HG03521 (cell line): ENCODE measurements at regions not wholly inside any gene's neighbourhood (a gene's known extent, or its start where the extent isn't known, plus 50 kb on each side); places are given as distances from the start of the nearest gene placed in this dataset.

ENCODE experiments used
- ATAC-seq: cut with Tn5 transposase; IDR thresholded peaks from one replicate; pipeline ENCODE4 v1.9.1; 2021; ENCODE audit warnings: mild to moderate bottlenecking, moderate library complexity; ENCODE audit not compliant: unreplicated experiment

DNA sequence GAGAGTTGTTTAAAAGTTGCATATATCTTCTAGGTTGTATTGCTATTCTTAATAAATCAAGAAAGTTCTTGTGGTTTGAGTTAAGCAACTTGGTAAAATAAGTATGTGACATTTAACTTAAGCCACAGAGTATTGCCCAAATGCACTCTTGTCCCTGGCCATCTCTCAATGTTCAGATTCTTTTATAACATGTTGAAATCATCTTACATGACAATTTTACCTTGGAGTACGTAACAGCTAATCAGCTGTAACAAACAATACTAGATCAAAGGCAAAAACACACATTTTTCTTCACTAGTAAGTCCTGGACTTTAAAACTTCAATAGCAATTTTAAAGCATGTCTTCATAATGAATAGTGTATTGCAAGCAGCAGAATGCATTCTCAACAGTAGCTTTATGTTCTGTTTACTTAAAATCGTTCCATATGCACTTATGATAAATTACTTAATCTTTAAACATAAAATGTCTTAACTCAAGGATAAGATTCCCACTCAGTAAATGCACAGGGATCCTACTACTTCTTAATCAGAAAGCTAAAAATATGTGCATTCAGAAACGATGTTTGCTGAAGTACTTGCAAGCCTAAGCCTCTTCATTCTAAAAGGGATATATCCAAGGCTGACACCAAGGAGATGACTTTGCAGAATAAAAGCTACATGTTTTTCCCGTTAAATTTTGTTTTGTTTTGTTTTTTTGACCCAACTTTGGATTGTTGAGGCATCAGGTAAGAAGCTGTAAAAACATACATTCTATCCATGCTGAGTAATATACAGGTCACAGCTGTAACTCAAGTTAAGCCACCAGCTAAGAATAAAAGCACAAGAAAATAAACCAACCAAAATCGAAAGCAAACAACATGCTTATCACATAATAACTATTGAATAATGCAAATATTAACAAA is 86.1 kb upstream of the NFIB start:
- no peak for ATAC-seq

DNA sequence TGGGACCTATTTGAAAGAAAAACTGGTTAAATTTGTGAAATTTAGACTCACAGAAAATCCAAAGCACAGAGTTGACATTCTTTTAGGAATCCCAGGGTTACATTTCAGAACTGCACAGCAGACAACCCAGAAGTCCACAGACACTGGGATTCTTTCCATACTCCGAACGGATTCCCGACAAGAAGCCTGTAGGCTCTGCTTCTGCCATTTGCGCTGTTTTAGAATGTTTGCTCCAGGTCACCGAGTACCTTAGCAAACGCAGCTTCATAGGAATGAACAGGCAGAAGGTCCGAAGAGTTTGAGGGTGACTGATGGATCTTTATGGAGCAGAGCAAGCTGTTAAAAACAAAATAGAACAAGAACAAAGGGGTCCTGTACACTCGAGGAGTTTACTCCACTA is 84.5 kb upstream of the NFIB start:
- ATAC-seq: no peak

DNA sequence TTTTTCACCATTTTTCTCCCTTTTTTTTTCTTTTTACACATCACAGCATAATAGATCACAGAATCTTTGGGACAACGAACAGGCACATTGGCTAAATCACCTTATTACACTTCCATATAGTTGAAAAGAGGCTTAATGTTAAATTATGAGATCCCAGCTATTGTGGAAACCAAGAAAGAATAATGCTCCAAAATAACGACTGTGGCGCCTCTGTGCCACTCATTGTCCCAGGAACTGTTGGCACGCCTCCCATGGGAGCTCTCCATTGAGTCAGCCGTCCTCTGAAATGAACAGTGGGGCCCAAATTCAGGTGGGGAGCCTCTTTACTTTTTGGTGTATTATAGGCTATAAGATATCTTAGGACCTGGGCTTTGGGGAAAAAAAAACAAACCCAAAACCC is 82.2 kb upstream of the NFIB start:
- ATAC-seq: no peak

DNA sequence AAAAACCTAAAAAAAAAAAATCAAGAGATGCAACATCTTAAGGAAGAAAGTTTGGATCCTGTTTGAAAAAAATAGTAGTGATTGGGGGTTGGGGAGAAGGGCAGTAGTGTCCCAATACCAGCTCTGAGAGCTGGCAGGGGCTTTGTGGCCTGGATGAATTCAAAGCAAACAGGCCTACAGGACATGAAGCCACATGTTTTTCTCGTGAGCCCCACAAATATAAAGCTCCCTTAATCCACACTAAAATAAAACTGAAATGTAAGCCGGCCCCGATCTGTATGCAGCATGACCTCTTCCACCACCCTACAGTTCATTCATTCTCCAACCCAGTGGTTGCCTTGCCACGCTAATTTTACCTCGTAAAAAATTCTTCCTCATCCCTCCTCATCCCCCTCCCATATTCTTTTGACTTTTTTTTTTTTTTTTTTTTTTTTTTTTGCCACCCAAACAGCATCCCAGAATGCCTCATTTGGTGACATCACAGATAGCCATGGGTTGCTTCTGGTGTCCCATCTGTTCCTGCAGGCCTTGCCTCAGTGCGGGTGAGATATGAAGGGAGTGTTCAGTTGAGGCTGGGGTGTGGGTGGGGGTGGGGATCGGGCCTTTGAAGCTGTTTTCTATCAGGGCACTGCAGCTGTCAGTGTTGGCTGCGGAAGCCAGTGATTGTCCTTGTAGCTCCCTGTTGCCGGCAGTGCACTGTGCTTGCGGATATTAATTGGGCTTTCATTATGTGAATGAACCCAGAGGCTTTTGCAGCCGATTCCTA is 81.6 kb upstream of the NFIB start:
- ATAC-seq: no peak

DNA sequence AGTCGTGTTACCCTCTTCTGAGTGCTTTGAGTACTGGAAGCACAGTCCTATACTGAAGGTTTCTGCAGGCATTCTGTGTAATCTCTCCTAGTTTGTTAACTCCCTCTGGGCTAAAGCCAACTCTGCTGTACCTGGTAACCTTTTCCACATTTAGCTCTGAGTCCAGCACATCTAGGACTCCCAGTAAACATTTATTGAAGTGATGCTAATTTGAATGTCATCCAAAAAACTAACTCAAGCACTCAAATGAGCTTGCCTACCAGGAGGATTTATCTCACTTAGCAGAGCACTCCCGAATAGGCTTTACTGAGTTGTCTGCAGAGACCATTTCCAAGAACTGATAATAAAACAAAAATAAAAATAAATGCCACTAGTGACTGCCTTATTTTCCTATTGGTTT is 79.5 kb upstream of the NFIB start:
- ATAC-seq: no peak

DNA sequence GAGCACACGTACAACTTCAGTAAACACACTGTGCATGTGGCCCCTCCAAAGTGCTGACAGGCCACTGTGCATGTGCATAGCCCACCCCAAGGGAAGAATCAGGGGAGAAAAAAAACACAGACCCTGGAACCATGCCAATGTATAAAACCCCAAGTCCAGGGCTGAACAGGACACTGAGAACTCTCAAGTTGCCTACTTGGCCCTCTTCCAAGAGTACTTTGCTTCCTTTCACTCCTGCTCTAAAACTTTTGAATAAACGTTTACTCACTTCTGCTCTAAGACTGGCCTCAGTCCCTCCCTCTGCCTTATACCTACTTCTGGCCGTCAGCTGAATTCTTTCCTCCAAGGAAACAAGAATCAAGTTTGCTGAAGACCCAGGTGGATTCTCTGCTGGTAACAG is 77.7 kb upstream of the NFIB start:
- ATAC-seq: no peak

DNA sequence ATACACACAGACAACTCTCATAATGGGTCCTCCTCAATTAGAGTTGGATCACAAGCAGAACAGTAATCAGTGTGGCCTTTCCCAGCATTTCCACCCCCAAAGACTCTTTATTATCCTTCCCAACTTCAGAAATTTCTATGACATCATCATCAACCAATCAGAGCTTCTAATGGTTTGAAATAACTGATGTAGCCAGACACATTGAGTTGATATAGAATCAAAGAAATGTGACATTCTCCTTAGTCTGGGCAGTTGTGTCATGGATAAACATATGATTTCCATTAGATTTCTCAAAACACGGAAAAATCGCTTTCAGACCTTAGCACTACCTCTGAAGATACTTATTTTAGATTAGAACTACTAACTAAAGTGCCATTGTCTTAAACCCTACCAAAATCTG is 75.7 kb upstream of the NFIB start:
- ATAC-seq: no peak

DNA sequence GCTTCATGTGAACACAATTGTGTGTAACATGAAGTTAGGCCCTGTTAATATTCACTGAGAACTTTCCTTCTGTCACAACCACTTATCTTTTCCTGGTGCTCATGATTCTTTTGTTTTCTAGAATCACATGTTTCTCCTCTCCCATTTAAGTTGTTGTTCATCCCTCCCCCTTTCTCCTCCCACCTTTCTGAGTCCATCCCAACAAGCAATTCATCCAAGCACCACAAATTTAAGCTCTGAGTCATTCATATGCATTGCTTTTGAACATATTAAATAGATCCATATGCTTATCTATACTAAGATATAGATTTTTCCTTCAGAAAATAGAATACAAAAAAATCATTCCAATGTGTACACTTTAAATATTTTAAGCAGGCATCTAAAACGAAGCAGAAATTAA is 75.2 kb upstream of the NFIB start:
- no peak for ATAC-seq

DNA sequence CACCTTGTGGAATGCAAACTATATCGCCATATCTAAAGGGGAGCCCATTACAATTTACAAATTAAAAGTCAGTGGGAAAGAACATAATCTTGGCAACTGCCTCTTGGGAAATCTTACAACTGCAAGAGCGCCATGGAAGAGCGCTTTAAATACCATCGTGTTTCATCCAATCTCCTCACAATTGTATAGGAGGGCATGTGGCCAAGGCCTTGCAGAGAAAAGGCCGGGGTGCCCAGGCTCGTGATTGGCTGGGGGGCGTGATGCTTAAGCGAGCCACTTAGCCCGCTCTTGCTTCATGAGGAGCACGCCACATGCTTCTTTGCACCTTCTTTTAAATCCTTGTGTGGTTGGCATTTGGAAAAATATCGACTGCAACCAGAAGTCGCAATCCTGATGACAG is 69.8 kb upstream of the NFIB start:
- ATAC-seq: no peak

DNA sequence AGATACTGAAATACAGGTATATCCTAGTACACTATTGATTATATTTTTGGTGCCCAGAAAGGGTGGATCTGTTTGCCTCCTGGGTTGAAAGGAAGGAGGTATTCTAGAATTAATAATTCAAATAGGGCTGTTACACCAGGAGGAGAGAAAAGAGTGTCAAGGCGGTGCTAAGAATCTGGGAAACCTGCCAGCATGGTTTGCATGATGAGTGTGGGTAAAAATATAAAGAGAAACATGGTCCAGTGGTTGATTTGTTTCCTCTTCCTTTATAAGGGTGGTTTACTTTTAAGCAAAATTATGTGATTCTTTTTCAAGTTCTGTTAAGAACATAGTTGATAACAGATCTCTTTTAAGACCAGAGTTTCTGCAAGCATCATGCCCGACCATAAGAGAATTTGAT is 69.4 kb upstream of the NFIB start:
- no peak for ATAC-seq

DNA sequence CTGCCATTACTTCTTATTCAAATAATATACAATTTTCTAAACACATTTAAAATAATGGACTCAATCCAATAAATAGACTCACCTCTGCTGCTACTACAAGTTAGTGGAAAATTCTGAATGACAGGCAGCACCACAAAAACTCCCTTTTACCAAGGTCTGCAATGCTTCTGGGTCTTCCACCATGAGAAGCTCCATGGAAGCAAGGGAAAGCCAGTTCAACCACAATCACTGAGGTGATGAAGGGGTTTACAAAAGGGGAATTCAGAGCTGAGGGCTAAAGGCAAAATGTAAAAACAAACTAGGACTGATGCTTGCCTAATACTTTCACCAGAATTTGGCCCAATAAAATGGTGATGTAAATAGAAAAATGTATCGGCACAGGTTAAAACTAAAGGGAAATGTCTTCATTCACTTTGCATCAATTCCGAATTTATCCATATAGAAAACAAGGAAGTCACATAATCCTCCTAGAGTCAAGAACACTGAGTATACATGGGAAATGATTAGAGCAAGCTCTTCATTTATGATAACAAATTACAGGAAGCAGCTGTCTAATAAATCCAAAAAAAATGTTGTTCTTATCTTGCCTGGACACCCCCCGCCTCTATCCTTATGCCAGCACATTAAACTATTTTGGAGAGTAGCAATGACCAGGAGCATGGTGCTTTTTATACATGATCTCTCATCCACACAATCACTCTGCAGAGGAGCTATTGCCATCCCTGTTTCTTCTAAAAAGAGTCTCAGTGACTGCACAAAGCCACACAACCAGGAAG is 66.3 kb upstream of the NFIB start:
- ATAC-seq: no peak

DNA sequence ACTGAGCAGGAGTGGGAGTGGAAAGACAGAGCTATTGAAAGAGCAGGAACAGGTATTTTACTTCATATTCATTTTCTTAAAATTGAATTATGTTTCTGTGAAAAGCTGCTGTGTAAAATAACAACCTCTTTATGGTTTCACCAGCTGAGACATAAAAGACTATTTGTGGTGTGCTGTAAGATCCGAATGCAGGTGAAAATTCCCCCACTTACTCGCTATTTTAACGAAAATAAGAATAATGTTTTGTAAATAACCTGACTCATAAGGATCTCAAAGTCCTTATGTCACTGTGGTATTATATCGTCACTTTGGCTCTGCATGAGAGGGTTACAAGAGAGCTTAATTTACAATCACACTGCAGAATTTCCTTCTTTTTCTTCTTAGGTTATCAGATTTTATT is 65.3 kb upstream of the NFIB start:
- no peak for ATAC-seq

DNA sequence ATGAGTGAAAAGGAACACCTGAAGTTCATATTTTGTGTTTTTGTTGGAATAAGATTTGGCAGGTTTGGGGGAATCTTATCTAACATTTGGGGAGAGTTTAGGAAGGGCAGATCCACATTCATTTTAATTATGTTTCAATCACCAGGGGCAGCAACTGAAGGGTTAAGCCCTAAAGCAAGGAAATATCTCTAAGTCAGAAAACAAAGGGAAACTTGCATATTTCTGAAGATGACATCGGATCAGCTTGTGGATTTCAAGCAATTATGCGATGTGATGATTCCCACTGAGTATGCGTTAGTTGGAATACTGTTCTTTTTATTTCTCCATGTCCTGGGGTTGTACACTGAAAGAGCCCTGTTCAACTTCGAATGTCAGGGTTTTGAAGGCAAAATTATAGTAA is 59.8 kb upstream of the NFIB start:
- ATAC-seq: no peak

DNA sequence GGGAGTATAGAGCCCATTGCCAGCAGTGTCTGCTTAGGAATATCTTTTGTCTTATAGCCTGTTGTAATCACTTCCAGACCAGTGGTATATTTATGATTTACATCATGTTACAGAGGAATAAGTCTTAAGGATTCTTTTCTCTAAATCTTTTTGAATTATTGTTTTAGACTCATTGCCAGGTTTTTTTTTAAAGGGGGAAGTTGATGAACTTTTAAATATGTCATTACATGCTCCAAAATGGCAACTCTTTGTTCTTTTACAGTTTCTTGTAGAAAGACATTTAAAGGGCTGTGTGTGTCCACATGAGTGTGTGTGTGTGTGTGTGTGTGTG is 59.4 kb upstream of the NFIB start:
- ATAC-seq: no peak

DNA sequence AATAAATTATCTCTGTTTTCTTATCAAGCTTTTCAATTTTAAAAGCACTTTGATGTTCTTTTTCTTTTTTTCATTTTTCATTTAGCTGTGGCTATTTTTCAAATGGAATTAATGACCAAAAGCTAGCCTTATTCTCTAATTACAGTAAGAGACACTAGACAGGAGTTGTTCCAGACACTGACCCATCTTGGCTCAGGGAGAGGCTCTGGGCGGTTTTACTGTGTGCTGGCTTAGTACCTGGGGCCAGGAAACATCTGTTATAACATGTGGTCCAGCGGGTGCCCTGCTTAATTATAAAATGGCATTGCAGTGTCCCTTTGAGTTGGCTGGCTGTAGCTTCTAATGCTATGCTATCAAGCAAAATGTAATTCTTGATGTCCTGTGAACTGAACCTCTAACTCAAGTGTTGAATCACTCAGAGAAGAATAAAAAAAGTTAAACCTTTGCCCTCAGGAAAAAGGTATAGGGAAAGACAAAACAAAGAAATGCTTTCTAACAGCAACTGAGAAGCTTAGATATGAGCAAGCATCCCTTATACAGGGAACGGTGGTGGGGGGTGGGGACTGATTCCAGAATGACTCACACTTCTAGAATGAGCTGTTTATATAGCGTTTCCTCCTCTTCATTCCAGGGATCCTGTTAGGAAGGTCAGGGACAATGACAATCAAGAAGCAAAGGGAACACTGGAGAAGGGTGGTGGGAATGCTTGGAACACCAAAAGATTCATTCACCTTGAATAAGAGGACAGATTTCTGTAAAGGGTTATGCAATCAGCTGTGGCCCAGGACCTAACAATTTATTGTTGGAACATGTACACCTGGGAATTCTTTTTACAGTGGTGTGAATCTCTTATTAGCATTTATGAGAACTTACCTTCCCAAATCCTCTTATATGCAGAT is 58.7 kb upstream of the NFIB start:
- ATAC-seq: no peak

DNA sequence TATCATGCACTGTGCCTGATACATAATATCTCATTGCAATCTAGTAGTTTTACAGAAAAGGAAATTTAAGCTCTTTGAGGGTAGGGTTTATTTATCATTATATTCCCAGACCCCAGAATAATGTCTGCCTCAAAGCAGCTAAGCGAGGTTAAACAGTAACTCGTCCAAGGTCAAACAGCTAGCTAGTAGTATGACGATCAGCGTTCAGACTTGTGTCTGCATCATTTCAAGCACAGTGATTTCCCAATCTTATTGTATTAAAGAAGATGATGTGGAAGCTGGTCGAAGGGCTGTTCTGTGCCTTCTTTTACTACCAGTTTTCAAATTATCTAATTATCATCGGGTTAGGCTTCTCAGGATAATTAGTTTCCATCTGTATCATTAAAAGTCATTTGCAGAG is 55.1 kb upstream of the NFIB start:
- no peak for ATAC-seq

DNA sequence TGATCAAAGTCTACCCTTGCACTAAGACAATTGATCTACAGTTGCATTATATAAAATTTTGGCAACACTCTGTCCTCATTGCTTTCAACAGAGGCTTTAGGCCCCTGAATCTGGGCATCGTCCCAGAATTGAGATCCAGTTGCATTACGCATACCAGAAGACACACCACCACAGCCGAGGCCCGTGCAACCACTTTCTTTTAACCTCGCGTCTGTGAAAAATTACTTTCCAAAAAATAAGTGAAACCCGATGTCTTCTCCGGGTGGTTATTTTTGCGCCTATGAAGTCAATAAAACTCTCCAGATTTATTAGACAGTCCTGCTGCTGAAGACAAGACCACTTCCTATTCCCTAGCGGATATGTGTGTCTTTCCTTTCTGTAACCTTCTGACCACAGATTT is 52.1 kb upstream of the NFIB start:
- no peak for ATAC-seq

DNA sequence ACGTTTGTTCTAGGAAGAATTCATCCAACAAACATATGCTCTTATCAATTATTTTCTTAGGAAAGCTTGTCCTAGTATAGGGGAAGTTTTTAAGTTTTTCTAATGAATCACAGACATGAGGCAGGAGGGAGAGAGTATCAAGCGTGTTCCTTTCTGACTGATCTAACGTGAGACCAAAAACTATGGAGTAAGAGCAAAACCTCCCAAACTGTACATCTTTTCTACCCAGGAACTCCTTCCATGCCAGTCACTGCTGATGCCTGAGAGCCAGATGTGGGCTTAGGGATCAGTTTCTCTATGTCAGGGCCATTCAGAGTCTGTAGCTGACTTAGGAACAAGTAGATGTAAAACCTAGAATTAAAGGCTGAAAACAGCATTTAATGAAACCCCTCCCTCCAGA is 51.7 kb upstream of the NFIB start:
- no peak for ATAC-seq
